DND-41 (cell line): ENCODE measurements at regions not wholly inside any gene's neighbourhood (a gene's known extent, or its start where the extent isn't known, plus 50 kb on each side); places are given as distances from the start of the nearest gene placed in this dataset.

Experiments used
- ATAC-seq: fragments of 200-7000 bp; cut with Tn5 transposase; 3 replicates; pipeline ENCODE4 v1.9.1; 2021; ENCODE audit warnings: low read depth; ENCODE audit not compliant: insufficient read depth
- DNase-seq: peaks from one replicate; pipeline ENCODE4 v3.0.0-alpha.2; 2020
- H2AFZ ChIP-seq: 2 replicates; pipeline ENCODE4 v1.6.0; 2012; ENCODE audit warnings: low read depth, low read length
- H3K27ac ChIP-seq: 2 replicates; pipeline ENCODE4 v1.5.1; 2012; ENCODE audit warnings: low read length, inconsistent platforms
- H3K27me3 ChIP-seq: fragments of 200-600 bp; sonication (generic); 2 replicates; pipeline ENCODE4 v1.6.0; 2012; ENCODE audit warnings: low read length, mild to moderate bottlenecking, inconsistent platforms; ENCODE audit not compliant: insufficient read depth, poor library complexity
- H3K36me3 ChIP-seq: 2 replicates; pipeline ENCODE4 v1.5.1; 2012; ENCODE audit warnings: low read length, inconsistent platforms; ENCODE audit not compliant: insufficient read depth
- H3K4me1 ChIP-seq: 2 replicates; pipeline ENCODE4 v1.5.1; 2012; ENCODE audit warnings: mild to moderate bottlenecking, low read length; ENCODE audit not compliant: insufficient read depth
- H3K4me2 ChIP-seq: 2 replicates; pipeline ENCODE4 v1.6.0; 2012; ENCODE audit warnings: mild to moderate bottlenecking, moderate library complexity, low read length, inconsistent platforms; ENCODE audit not compliant: insufficient read depth
- H3K4me3 ChIP-seq, 2 experiments: fragments of 200-600 bp in 1 of 2; shearing (Covaris generic) in 1 of 2; 2 replicates each; pipeline ENCODE4 v1.5.1; 2012 to 2016; ENCODE audit warnings: inconsistent platforms in 2 of 2, low read length in 2 of 2, mild to moderate bottlenecking in 2 of 2, low read depth in 1 of 2, moderate library complexity in 1 of 2
- H3K79me2 ChIP-seq: 2 replicates; pipeline ENCODE4 v1.6.0; 2012; ENCODE audit warnings: low read length, inconsistent platforms; ENCODE audit not compliant: insufficient read depth
- H3K9ac ChIP-seq: 2 replicates; pipeline ENCODE4 v1.6.0; 2012; ENCODE audit warnings: low read depth, mild to moderate bottlenecking, inconsistent platforms, low read length, moderate library complexity
- H3K9me3 ChIP-seq: 2 replicates; pipeline ENCODE4 v1.5.1; 2012; ENCODE audit warnings: low read length, moderate library complexity, mild to moderate bottlenecking, inconsistent platforms; ENCODE audit not compliant: insufficient read depth, severe bottlenecking
- H4K20me1 ChIP-seq: 2 replicates; pipeline ENCODE4 v1.6.0; 2012; ENCODE audit warnings: low read length; ENCODE audit not compliant: insufficient read depth
- CTCF ChIP-seq: IDR thresholded peaks from 2 replicates; pipeline ENCODE4 v1.5.1; 2012; ENCODE audit warnings: borderline replicate concordance, low read length, moderate library complexity, mild to moderate bottlenecking; ENCODE audit not compliant: poor library complexity, severe bottlenecking; ENCODE audit errors: extremely low read depth
- EZH2 ChIP-seq: IDR thresholded peaks from 3 replicates; pipeline ENCODE4 v1.6.1; 2012; ENCODE audit warnings: borderline replicate concordance, low read depth, mild to moderate bottlenecking, moderate library complexity, low read length, inconsistent platforms; ENCODE audit not compliant: severe bottlenecking

- Histone ChIP-seq H3K27ac (no peak overlapping the region), H3K36me3 (no peaks in the 10 kb centered on the region), H3K9ac (no peak overlapping the region), H4K20me1 (no peaks in the 10 kb centered on the region), H3K9me3 (no peaks in the 10 kb centered on the region), H3K4me1 (no peaks in the 10 kb centered on the region), H3K79me2 (no peaks in the 10 kb centered on the region), H3K27me3 (peaks cover 11% of the 10 kb centered on the region), H3K4me3 (no peak overlapping the region), H2AFZ (no peak overlapping the region), H3K4me2 (no peak overlapping the region)
- DNase-seq (no peak), ATAC-seq (no peak)
- TF ChIP-seq EZH2 (no peak), CTCF (no peak)
Measured at GRCh38 chr12:115823635-115824034, 453.9 kb downstream of the MED13L start.

GRCh38 chr12:115820656-115821055 lies 456.8 kb downstream of the MED13L start:
- H3K9ac ChIP-seq: no peak overlapping the region
- TF ChIP-seq CTCF (no peak), EZH2 (no peak)
- no peak overlapping the region for H3K27ac ChIP-seq
- no peak overlapping the region for H2AFZ ChIP-seq
- no peaks in the 10 kb centered on the region for H3K9me3 ChIP-seq
- H3K36me3 ChIP-seq: no peaks in the 10 kb centered on the region
- H3K4me3 ChIP-seq: no peak overlapping the region
- peaks cover 11% of the 10 kb centered on the region for H3K27me3 ChIP-seq
- H3K4me2 ChIP-seq: no peak overlapping the region
- no peaks in the 10 kb centered on the region for H3K4me1 ChIP-seq
- no peak for ATAC-seq
- no peaks in the 10 kb centered on the region for H4K20me1 ChIP-seq
- H3K79me2 ChIP-seq: no peaks in the 10 kb centered on the region
- no peak for DNase-seq

DNA sequence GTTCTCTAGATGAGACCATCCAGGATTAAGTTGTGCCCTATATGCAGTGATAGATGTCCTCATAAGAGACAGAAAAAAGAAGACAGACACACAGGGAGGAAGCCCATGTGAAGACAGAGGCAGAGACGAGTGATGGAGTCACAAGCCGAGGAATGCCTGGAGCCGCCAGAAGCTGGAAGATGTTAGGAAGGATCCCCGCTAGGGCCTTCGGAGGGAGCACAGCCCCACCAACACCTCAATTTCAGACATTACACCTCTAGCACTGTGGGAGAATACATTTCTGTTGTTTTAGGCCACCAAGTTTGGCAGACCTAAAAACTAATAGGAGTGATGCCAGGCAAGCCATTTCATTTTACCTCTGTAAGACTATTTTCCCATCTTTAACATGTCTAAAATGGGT lies 458.5 kb downstream of the MED13L start:
- Histone ChIP-seq H2AFZ (no peak overlapping the region), H3K9ac (no peak overlapping the region), H3K4me1 (no peaks in the 10 kb centered on the region), H3K4me3 (no peak overlapping the region), H4K20me1 (no peaks in the 10 kb centered on the region), H3K9me3 (no peaks in the 10 kb centered on the region), H3K36me3 (no peaks in the 10 kb centered on the region), H3K4me2 (no peak overlapping the region), H3K79me2 (no peaks in the 10 kb centered on the region), H3K27ac (no peak overlapping the region), H3K27me3 (peaks cover 11% of the 10 kb centered on the region)
- no peak for ATAC-seq
- DNase-seq: no peak
- no peak for TF ChIP-seq EZH2
- TF ChIP-seq CTCF: no peak

- H3K27me3 ChIP-seq: peaks cover 11% of the 10 kb centered on the region
- H3K4me3 ChIP-seq: no peak overlapping the region
- no peak for ATAC-seq
- no peak for DNase-seq
- H2AFZ ChIP-seq: no peak overlapping the region
- H3K36me3 ChIP-seq: no peaks in the 10 kb centered on the region
- H3K27ac ChIP-seq: no peak overlapping the region
- H3K79me2 ChIP-seq: no peaks in the 10 kb centered on the region
- H4K20me1 ChIP-seq: no peaks in the 10 kb centered on the region
- H3K4me2 ChIP-seq: no peak overlapping the region
- H3K4me1 ChIP-seq: no peaks in the 10 kb centered on the region
- H3K9me3 ChIP-seq: peaks cover 2% of the 10 kb centered on the region
- no peak overlapping the region for H3K9ac ChIP-seq
- TF ChIP-seq CTCF (no peak), EZH2 (no peak)
Measured at GRCh38 chr12:115817389-115817788, 460.1 kb downstream of the MED13L start.
